CD4-positive, alpha-beta T cell treated with Interleukin-21 for 1 hour (primary cell): ENCODE measurements at regions not wholly inside any gene's neighbourhood (a gene's known extent, or its start where the extent isn't known, plus 50 kb on each side); places are given as distances from the start of the nearest gene placed in this dataset.

Experiments used
- DNase-seq: peaks from one replicate; pipeline ENCODE4 v3.0.0-alpha.2; 2020

GRCh38 chr9:106689089-106689488, 173.9 kb upstream of the ZNF462 start:
- DNase-seq, result no peak

- DNase-seq, result no peak
These were observed 171.3 kb upstream of the ZNF462 start for GRCh38 chr9:106691627-106692026.

GRCh38 chr9:106693558-106693957, 169.4 kb upstream of the ZNF462 start:
- no peak for DNase-seq

- no peak for DNase-seq
These were observed 166.2 kb upstream of the ZNF462 start for GRCh38 chr9:106696804-106697203.

GRCh38 chr9:106697390-106697749, 165.6 kb upstream of the ZNF462 start:
- no peak for DNase-seq

GRCh38 chr9:106697750-106698502, 165.0 kb upstream of the ZNF462 start:
- DNase-seq, result no peak

- DNase-seq, result no peak
These were observed 162.3 kb upstream of the ZNF462 start for GRCh38 chr9:106700676-106701075.

GRCh38 chr9:106701611-106702010, 161.4 kb upstream of the ZNF462 start:
- no peak for DNase-seq

GRCh38 chr9:106704056-106704615, 158.8 kb upstream of the ZNF462 start:
- no peak for DNase-seq

GRCh38 chr9:106707291-106707690, 155.7 kb upstream of the ZNF462 start:
- DNase-seq, result no peak

GRCh38 chr9:106707738-106708474, 155.1 kb upstream of the ZNF462 start:
- DNase-seq, result no peak

GRCh38 chr9:106708475-106709146, 154.4 kb upstream of the ZNF462 start:
- no peak for DNase-seq

- no peak for DNase-seq
These were observed 150.7 kb upstream of the ZNF462 start for GRCh38 chr9:106712279-106712678.

- no peak for DNase-seq
These were observed 149.8 kb upstream of the ZNF462 start for GRCh38 chr9:106713206-106713605.

GRCh38 chr9:106716820-106717219, 146.1 kb upstream of the ZNF462 start:
- no peak for DNase-seq

GRCh38 chr9:106717686-106718085, 145.3 kb upstream of the ZNF462 start:
- no peak for DNase-seq

GRCh38 chr9:106718936-106719335, 144.0 kb upstream of the ZNF462 start:
- DNase-seq, result no peak

- no peak for DNase-seq
These were observed 140.8 kb upstream of the ZNF462 start for GRCh38 chr9:106722051-106722753.

- no peak for DNase-seq
These were observed 139.0 kb upstream of the ZNF462 start for GRCh38 chr9:106723926-106724325.

GRCh38 chr9:106724566-106724965, 138.4 kb upstream of the ZNF462 start:
- no peak for DNase-seq

- no peak for DNase-seq
These were observed 136.7 kb upstream of the ZNF462 start for GRCh38 chr9:106726070-106726815.

GRCh38 chr9:106727969-106728368, 135.0 kb upstream of the ZNF462 start:
- no peak for DNase-seq
